ENCODE measurements at regions not wholly inside any gene's neighbourhood (a gene's known extent, or its start where the extent isn't known, plus 50 kb on each side); places are given as distances from the start of the nearest gene placed in this dataset.
"Not testable (repeated sequence)": the region's sequence is repeated elsewhere in the genome, so short reads cannot be mapped to it uniquely, and the experiment has no call there.

DNA sequence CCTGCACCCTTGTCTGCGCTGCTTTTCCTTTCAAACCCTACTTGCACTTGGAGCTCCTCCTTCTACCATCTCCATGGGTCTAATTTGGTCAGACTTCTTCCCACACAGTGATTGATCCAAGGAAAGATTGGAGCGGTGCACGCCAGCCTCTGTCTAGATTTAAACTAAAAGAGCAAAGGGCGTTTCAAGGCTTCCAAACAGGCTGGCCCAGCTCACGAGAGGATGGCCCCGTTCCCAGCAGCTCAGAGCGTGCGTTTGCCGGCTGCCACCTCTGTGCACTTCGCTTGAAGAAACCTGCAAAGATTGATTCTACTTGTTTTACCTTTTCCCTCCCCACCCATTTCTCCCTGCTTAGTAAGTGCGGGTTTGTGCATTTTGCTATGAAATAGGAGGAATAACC lies 78.8 kb upstream of the ALKAL2 start:
- no peak for DNase-seq

DNA sequence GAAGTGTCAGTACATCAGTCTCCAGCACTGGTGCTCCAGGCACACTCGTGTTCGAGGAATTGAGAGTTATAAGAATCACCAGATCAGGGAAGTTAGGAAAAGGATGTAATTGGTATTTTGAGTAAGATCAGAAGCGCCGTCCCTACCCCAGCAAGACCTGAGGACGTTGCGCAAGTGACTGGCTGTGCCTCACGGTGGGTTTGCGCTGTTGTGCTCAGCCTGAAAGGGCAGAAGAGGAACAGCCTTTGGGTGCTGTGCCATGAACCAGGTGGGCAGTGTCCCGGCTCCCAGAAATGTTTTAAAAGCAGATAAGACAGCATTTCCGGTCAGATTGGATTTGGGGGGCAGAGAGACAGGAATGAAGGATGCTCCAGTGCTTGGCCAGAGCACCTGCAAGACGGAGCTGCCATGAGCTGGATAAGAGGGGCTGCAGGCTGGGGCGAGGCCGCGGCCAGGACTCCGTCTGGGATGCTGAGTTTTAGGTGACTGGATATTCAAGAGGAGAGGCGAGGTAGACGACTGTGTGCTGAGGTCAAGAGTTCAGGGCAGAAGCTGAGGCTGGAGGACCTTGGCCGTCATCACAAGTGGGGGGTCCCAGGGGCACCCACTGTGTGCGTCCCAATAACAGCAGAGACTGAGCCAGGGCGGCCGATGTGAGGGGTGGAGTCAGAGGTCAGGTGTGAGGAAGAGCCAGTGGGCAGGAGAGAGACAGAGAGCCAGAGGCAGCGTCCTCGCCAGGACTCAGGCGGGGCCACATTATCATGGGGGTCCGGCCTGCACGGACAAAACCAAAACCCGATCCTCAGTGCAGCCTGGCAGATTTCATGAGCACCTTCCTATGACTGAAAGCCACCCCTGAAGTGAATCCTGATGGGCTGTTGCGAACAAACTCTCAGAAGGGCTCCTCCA lies 77.7 kb upstream of the ALKAL2 start:
- no peak for DNase-seq

DNA sequence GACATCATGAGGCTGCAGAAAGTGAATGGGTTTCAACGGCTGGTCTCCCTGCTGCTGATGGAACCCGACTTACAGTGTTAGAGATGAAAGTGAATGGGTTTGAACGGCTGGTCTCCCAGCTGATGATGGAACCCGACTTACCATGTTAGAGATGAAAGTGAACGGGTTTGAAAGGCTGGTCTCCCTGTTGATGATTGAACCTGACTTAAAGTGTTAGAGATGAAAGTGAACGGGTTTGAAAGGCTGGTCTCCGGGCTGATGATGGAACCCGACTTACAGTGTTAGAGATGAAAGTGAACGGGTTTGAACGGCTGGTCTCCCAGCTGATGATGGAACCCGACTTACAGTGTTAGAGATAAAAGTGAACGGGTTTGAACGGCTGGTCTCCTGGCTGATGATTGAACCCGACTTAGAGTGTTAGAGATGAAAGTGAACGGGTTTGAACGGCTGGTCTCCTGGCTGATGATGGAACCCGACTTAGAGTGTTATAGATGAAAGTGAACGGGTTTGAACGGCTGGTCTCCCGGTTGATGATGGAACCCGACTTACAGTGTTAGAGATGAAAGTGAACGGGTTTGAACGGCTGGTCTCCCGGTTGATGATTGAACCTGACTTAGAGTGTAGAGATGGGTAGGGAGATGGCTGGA lies 76.1 kb upstream of the ALKAL2 start:
- DNase-seq: no peak

DNA sequence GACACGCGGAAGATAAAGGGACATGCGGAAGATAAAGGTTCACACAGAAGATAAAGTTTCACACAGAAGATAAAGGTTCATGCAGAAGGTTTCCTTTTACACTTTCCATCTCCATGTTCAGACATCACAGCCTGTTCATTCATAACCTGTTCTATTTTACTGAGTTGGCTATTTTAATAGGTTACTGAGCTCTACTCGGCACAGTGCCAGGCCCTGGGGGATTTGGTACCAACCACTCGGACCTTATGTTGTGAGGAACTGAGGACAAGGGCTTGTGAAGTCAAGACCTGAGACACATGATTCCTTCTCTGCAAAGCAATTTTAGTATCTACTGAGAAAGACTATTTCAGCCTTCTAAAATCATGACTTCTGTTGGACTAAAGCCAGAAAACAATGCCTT lies 75.0 kb upstream of the ALKAL2 start:
- DNase-seq: no peak

DNA sequence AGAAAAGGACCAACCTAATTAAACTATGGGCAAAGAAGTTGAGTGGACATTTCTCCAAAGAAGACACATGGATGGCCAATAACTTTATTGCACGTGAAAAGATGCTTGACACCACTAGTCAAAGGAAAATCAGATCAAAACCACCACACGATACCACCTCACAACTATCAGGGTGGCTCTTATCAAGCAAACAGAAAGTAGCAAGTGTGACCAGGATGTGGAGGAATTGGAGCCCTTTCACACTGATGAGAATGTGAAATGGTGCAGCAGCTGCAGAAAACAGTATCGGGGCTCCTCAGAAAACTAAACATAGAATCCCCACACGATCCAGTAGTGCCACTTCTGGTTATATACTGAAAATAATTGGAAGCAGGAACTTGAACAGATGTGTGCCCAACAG lies 72.2 kb upstream of the ALKAL2 start:
- DNase-seq: no peak

DNA sequence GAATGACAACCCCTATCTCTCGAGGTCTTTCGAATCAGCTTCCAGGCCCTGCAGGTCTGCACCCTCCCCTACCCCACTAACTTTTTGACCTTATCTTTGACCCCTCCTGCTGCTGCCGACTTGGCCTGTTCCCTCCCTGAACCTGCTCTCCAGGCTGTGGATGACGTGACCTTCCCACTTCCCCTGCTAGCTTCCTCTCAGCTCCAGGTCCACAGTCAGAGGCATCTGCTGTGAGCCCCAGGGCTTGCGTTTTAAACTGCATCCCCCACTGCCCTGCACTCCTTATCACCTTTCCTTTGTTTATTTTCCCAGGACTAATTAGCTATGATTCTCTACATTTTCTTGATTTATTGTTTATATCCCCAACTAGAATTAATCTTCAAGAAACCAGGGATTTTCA lies 71.2 kb upstream of the ALKAL2 start:
- no peak for DNase-seq

DNA sequence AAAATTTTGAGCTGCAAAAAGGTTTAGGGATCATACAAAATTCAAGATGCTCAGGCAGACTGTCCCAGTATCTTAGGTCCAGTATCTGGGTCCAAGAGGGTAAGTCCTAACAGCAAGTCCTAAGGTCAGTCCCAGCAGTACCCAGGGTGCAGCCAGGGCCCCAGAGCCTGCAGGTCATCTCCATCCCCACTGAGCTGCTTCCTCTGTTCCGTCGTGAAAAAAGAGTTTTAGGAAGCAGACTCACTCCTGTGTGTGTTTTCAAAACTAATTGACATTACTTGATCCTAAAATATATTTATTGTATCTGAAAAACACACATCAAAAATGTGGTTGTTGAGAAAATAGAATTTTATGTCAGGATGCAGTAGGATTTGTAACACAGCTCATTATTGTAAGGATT lies 69.9 kb upstream of the ALKAL2 start:
- DNase-seq: no peak

DNA sequence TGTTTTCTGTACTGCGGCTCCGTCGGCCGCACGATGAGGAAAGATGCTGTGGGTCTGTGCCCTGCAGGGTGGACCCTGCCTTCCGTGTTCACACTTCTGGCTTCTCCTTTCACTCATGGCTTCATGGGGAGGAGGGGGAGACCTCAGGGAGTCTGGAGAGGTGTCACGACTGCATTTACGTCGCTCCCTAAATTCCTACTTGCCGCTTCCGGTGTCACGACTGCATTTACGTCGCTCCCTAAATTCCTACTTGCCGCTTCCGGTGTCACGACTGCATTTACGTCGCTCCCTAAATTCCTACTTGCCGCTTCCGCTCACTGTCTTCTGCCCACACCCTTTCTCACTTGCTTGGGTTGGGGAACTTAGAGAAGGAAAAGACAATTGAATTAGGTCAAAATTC lies 68.4 kb upstream of the ALKAL2 start:
- not testable (repeated sequence) for DNase-seq

DNA sequence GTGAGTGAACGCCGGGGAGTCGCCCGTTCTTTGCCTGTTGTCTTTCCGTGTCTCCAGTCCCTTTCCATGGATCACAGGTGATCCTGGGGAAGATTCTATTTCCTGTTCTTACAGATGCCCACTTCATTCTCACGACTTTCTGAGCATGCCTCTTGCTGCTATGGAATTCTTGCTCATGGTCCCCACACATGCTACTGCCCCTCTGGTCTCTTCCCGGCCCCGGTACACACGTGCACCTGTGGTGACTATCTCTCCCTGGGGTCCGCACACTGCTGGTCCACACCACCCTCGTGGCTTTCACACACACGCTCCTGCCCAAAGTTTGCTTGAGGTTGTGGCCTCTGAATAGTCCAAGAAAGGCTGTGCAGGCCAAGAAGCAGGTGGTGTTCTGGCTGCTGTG lies 67.9 kb upstream of the ALKAL2 start:
- no peak for DNase-seq

DNA sequence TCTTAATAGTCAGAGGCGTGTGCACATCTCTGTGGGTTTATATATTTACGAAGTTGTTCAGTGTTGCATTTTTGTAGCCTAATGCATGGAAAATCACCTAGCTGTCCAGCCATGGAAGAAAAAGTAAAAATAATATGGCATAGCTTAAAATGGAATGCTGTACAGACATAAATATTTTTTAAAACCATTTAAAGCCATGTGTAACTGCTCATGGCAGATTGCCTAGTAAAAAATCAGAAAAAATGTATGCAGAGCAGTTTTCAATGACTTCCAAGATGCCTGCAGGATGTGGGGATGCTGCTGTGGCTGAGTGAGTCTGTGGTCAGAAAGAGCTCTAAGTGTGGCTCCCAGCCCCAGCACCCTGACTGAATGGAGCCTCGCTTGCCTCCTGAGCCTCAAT lies 64.8 kb upstream of the ALKAL2 start:
- no peak for DNase-seq

DNA sequence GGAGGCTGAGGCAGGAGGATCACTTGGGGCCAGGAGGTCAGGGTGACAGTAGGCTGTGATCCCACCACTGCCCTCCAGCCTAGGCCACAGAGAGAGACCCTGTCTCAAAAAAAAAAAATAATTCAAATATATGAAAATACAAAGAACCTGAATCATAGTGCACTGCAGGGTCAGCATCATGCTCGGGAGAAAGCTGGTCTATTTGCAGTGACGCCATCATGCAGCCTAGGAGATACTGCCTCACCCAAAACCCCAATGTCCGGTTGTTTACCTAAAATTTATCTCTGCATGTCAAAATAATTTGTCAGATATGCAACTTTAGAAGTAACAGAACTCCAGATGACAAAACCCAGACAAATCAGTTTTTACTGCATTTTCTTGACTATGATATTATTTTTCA lies 61.5 kb upstream of the ALKAL2 start:
- DNase-seq: no peak

DNA sequence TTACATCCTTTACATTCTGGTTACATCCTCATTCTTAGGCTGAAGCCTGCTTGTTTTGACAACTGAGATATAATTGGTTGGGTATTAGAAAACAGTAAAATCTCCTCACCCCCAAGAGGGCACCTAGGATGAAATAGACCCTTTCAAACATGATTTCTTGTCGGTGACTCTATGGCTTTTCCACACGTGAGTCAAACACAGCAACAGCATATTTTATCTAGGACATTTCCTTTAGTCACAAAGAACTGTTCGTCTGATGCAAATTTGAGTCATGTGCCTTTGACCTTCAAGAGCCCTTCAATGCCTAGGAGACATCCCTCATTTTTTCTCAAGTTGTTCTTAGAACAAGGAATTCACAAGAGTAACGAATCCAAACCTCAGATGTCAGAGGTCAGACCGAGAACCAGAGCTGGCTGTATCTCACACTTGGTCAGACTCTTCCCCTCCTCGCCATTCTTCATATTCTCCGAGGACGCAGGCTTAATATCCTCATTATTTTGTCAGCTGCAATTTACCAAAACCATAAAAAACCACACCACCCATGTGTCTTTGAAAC lies 60.5 kb upstream of the ALKAL2 start:
- DNase-seq: no peak

DNA sequence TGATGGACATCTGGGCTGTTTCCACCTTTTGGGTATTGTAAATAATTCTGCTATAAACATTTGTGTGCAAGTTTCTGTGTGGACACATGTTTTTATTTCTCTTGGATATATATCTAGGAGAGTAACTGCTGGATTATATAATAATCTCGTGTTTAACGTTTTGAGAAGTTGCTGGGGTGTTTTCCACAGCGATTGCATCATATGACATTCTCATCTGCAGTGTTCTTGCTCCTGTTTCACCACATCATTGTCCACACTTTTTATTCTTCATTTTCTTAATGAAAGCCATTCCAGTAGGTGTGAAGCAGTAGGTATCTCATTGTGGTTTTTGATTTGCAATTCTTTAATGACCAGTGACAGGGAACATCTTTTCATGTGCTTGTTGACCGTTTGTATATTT lies 56.9 kb upstream of the ALKAL2 start:
- DNase-seq: no peak

DNA sequence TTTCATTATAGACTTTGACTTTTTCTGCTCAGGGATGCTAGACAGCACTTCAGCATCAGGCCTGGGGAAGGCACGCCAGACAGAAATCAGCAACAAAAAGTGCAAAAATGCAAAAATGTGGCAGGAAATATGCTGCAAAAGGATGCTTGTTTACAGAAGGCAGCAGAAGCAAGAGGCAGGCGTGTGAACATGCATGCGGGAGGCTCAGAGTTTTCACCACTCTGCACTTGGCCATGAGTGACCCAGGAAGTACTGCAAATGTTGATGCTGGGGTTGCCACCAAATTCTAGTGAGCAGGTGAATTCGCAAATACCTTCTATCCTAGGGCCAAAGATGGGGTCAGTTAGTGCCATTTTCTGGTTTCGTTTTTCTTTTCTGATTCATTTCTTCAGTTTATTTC lies 55.5 kb upstream of the ALKAL2 start:
- no peak for DNase-seq

DNA sequence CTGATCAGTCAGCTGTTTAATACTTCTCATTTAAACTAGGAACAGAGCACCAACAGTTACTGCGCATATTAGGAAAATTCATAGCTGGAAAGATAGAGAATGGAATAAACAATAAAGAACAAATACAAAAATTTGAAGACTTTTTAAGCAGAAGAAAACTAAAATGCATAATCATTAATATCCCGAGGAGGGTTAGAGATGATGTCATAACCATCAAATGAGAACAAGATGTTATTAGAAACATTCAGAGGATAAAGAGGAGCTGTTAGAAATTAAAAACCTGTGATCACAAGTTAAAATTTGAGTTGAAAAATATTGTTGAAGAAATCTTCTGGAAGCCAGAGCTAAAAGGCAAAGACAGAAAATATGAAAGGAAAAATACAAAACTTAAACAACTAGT lies 54.0 kb upstream of the ALKAL2 start:
- DNase-seq: no peak

DNA sequence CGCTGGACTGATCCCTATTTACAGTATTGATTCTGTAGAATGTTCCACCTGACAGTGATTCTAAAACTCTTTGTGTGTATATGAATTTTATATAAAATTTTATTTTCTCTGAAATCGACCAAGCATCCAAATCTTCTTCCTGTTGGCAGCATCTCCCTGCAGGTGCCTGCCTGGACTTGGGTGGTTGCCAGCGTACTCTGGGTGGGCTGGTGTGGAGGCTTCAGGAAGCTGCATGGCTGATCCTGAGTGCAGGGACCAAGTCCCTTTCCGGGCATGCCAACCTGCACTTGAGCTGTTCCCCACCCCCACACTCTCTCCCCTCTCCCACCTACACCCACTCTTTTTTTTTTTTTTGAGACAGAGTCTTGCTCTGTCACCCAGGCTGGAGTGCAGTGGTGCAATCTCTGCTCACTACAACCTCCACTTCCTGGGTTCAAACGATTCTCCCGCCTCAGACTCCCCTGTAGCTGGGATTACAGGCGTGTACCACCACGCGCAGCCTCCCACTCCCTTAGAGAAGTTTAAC lies 53.2 kb upstream of the ALKAL2 start:
- DNase-seq: no peak

All from activated CD4-positive, alpha-beta T cell treated with anti-CD3 and anti-CD28 coated beads, Interleukin-2, amount 50 U/mL, for 4 hours (primary cell).